ENCODE measurements at regions not wholly inside any gene's neighbourhood (a gene's known extent, or its start where the extent isn't known, plus 50 kb on each side); places are given as distances from the start of the nearest gene placed in this dataset.
"Not testable (repeated sequence)": the region's sequence is repeated elsewhere in the genome, so short reads cannot be mapped to it uniquely, and the experiment has no call there.

DNA sequence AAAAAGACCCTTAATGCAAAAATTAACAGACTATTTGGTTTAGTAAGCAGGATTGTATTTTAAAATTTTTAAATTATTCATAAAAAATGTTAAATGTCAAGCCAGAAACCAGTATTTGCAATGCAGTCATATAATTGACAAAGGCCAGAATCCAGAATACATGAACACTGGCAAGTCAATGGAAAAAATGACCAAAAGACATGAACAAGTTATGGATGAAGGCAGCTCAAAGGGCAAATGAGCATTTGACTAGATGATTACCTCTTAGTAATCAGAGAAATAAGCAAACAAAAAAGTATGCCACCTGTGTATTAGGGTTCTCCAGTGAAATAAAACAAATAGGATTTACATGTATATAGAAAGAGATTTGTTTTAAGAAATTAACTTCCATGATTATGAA is 80.9 kb upstream of the PLGLB2 start:
- not testable (repeated sequence) for H3K14ac ChIP-seq (ENCODE audit: low read length in 2 of 2); H2BK120ac ChIP-seq (ENCODE audit: low read depth, low read length); H3K4me3 ChIP-seq (ENCODE audit: insufficient read depth in 1 of 2, low read depth in 1 of 2, low read length in 2 of 2); H2BK15ac ChIP-seq (ENCODE audit: low read depth, poor library complexity, severe bottlenecking); H3K79me1 ChIP-seq (replicated peaks; ENCODE audit: low read length, poor library complexity, severe bottlenecking); H3K4me2 ChIP-seq (ENCODE audit: low read length, poor library complexity, severe bottlenecking); H3K18ac ChIP-seq (ENCODE audit: low read depth in 1 of 2, low read length in 2 of 2); H3K4ac ChIP-seq (ENCODE audit: low read depth in 1 of 2, low read length in 2 of 2); H3K27me3 ChIP-seq (ENCODE audit: control insufficient read depth in 1 of 2, insufficient read depth in 1 of 2, low read length in 2 of 2); H2BK12ac ChIP-seq (ENCODE audit: low read length in 2 of 2); H2BK5ac ChIP-seq (ENCODE audit: low read depth, low read length, poor library complexity, severe bottlenecking); H3K27ac ChIP-seq (ENCODE audit: low read length, poor library complexity, severe bottlenecking); H3K36me3 ChIP-seq (ENCODE audit: control insufficient read depth in 1 of 2, insufficient read depth in 2 of 2, low read depth in 1 of 2, low read length in 2 of 2); H3K9me3 ChIP-seq (ENCODE audit: control insufficient read depth, low read length); H4K8ac ChIP-seq (ENCODE audit: low read length); H3K9ac ChIP-seq (ENCODE audit: low read length); DNase-seq; H4K91ac ChIP-seq (ENCODE audit: low read length); H2AFZ ChIP-seq (ENCODE audit: low read depth, low read length); H3K4me1 ChIP-seq (ENCODE audit: control insufficient read depth, insufficient read depth, low read depth, low read length); H2AK5ac ChIP-seq (ENCODE audit: low read length, severe bottlenecking); H3K23ac ChIP-seq (ENCODE audit: low read length in 2 of 2)

DNA sequence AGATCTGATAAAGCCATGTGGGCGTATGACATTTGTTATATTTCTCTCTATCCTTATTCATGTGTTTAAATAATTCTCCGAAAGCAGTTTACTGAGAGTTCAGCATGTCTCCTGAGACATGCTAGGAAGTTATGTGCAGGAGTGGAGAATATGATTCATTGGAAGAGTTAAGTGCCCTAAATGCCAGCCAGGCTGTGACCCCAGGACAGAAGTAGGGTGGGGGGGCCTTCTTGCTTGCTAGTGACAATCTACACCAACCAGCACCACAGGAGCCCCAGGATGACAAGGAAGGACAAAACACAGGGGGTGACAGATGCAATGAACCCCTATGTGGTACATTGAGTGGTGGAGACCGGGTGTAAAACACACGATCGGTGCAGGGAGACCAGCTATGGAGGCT is 79.5 kb upstream of the PLGLB2 start:
- not testable (repeated sequence) for H2BK5ac ChIP-seq (ENCODE audit: low read depth, low read length, poor library complexity, severe bottlenecking); H3K4me2 ChIP-seq (ENCODE audit: low read length, poor library complexity, severe bottlenecking)

DNA sequence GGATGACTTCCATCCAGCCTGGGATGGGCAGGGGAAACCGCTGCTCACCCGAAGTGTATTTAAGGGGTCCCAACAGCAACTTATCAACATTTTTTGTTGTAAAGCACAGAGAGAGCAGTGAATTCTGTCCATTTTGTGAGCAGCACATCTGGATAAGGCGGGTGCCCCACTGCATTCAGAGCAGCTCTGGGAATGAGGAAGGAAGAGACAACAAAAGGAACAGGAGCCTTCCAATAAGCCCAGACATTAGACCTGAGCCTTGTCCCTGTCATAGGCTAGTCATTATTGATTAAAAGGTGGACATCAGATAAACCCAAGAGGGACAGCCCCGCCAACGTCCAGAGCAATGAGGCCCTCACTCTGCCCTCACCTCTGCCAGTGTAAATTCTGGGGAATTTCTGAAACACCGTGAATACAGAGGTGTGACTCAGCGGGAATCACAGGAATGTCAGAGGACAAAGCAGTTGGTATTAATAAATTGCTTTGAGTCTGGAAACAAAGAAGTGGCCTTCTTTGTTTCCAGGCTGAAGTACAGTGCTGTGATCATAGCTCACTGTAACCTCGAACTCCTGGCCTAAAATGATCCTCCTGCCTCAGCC is 78.2 kb upstream of the PLGLB2 start:
- H4K91ac ChIP-seq (ENCODE audit: low read length); H3K36me3 ChIP-seq (ENCODE audit: control insufficient read depth in 1 of 2, insufficient read depth in 2 of 2, low read depth in 1 of 2, low read length in 2 of 2); H2BK12ac ChIP-seq (ENCODE audit: low read length in 2 of 2); H3K9ac ChIP-seq (ENCODE audit: low read length); H2BK120ac ChIP-seq (ENCODE audit: low read depth, low read length); H3K18ac ChIP-seq (ENCODE audit: low read depth in 1 of 2, low read length in 2 of 2); H3K14ac ChIP-seq (ENCODE audit: low read length in 2 of 2); H3K27me3 ChIP-seq (ENCODE audit: control insufficient read depth in 1 of 2, insufficient read depth in 1 of 2, low read length in 2 of 2); H2AK5ac ChIP-seq (ENCODE audit: low read length, severe bottlenecking); H2AFZ ChIP-seq (ENCODE audit: low read depth, low read length); H2BK5ac ChIP-seq (ENCODE audit: low read depth, low read length, poor library complexity, severe bottlenecking); DNase-seq; H3K9me3 ChIP-seq (ENCODE audit: control insufficient read depth, low read length); H3K4me2 ChIP-seq (ENCODE audit: low read length, poor library complexity, severe bottlenecking); H4K8ac ChIP-seq (ENCODE audit: low read length); H3K4me1 ChIP-seq (ENCODE audit: control insufficient read depth, insufficient read depth, low read depth, low read length); H3K23ac ChIP-seq (ENCODE audit: low read length in 2 of 2); H3K4me3 ChIP-seq (ENCODE audit: insufficient read depth in 1 of 2, low read depth in 1 of 2, low read length in 2 of 2); H3K79me1 ChIP-seq (replicated peaks; ENCODE audit: low read length, poor library complexity, severe bottlenecking); H3K4ac ChIP-seq (ENCODE audit: low read depth in 1 of 2, low read length in 2 of 2); H2BK15ac ChIP-seq (ENCODE audit: low read depth, poor library complexity, severe bottlenecking); H3K27ac ChIP-seq (ENCODE audit: low read length, poor library complexity, severe bottlenecking): not testable (repeated sequence)
- no CpG with 5 or more reads among the region's 8 CpGs for WGBS

More for the DNA sequence above, 79.5 kb upstream of the PLGLB2 start:
- not testable (repeated sequence) for H3K27ac ChIP-seq (ENCODE audit: low read length, poor library complexity, severe bottlenecking); H4K91ac ChIP-seq (ENCODE audit: low read length); H2AK5ac ChIP-seq (ENCODE audit: low read length, severe bottlenecking); H3K36me3 ChIP-seq (ENCODE audit: control insufficient read depth in 1 of 2, insufficient read depth in 2 of 2, low read depth in 1 of 2, low read length in 2 of 2); H4K8ac ChIP-seq (ENCODE audit: low read length); H3K79me1 ChIP-seq (replicated peaks; ENCODE audit: low read length, poor library complexity, severe bottlenecking); H3K27me3 ChIP-seq (ENCODE audit: control insufficient read depth in 1 of 2, insufficient read depth in 1 of 2, low read length in 2 of 2); H3K23ac ChIP-seq (ENCODE audit: low read length in 2 of 2); H3K4me3 ChIP-seq (ENCODE audit: insufficient read depth in 1 of 2, low read depth in 1 of 2, low read length in 2 of 2); H3K4ac ChIP-seq (ENCODE audit: low read depth in 1 of 2, low read length in 2 of 2); DNase-seq; H2AFZ ChIP-seq (ENCODE audit: low read depth, low read length); H2BK12ac ChIP-seq (ENCODE audit: low read length in 2 of 2); H3K18ac ChIP-seq (ENCODE audit: low read depth in 1 of 2, low read length in 2 of 2); H3K9me3 ChIP-seq (ENCODE audit: control insufficient read depth, low read length); H3K9ac ChIP-seq (ENCODE audit: low read length); H3K4me1 ChIP-seq (ENCODE audit: control insufficient read depth, insufficient read depth, low read depth, low read length); H2BK15ac ChIP-seq (ENCODE audit: low read depth, poor library complexity, severe bottlenecking); H2BK120ac ChIP-seq (ENCODE audit: low read depth, low read length); H3K14ac ChIP-seq (ENCODE audit: low read length in 2 of 2)
- no CpG with 5 or more reads among the region's 5 CpGs for WGBS

DNA sequence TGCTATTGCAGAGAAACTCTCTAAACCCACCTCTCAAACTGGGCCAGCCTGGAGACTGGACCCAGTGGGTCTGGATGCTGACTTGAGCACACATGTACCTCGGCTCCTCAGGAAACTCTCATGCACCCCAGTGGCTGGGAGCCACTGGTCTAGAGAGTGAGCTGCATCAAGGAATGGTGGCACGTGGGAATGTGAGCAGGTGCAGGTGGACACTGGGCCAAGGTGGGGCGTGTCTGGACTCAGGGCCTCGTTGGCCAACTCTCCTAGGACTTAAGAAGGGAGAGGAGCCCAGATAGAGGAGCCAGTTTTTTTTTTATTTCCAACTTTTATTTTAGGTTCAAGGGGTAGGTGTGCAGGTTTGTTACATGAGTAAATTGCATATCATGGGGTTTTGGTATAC is 75.5 kb upstream of the PLGLB2 start:
- not testable (repeated sequence) for H2BK5ac ChIP-seq (ENCODE audit: low read depth, low read length, poor library complexity, severe bottlenecking); H4K8ac ChIP-seq (ENCODE audit: low read length); H2BK15ac ChIP-seq (ENCODE audit: low read depth, poor library complexity, severe bottlenecking); H3K79me1 ChIP-seq (replicated peaks; ENCODE audit: low read length, poor library complexity, severe bottlenecking); H3K27ac ChIP-seq (ENCODE audit: low read length, poor library complexity, severe bottlenecking); H2BK12ac ChIP-seq (ENCODE audit: low read length in 2 of 2); H3K23ac ChIP-seq (ENCODE audit: low read length in 2 of 2); H3K36me3 ChIP-seq (ENCODE audit: control insufficient read depth in 1 of 2, insufficient read depth in 2 of 2, low read depth in 1 of 2, low read length in 2 of 2); H3K4me3 ChIP-seq (ENCODE audit: insufficient read depth in 1 of 2, low read depth in 1 of 2, low read length in 2 of 2); H4K91ac ChIP-seq (ENCODE audit: low read length); H3K27me3 ChIP-seq (ENCODE audit: control insufficient read depth in 1 of 2, insufficient read depth in 1 of 2, low read length in 2 of 2); H2BK120ac ChIP-seq (ENCODE audit: low read depth, low read length); H3K9ac ChIP-seq (ENCODE audit: low read length); H3K4ac ChIP-seq (ENCODE audit: low read depth in 1 of 2, low read length in 2 of 2); H3K14ac ChIP-seq (ENCODE audit: low read length in 2 of 2); DNase-seq; H3K9me3 ChIP-seq (ENCODE audit: control insufficient read depth, low read length); H3K18ac ChIP-seq (ENCODE audit: low read depth in 1 of 2, low read length in 2 of 2); H2AFZ ChIP-seq (ENCODE audit: low read depth, low read length); H2AK5ac ChIP-seq (ENCODE audit: low read length, severe bottlenecking); H3K4me1 ChIP-seq (ENCODE audit: control insufficient read depth, insufficient read depth, low read depth, low read length); H3K4me2 ChIP-seq (ENCODE audit: low read length, poor library complexity, severe bottlenecking)
- WGBS = 90% methylated on average over 1 of the region's 4 CpGs

Data from mesenchymal stem cell (in vitro differentiated cells and primary cell).